NCI-H187 treated with DMSO at 0.1 percent for 48 hours (cell line): ENCODE measurements at regions not wholly inside any gene's neighbourhood (a gene's known extent, or its start where the extent isn't known, plus 50 kb on each side); places are given as distances from the start of the nearest gene placed in this dataset.
"Not testable (repeated sequence)": the region's sequence is repeated elsewhere in the genome, so short reads cannot be mapped to it uniquely, and the experiment has no call there.

Experiments
- DNase-seq: peaks from one replicate; lab custom pipeline; 2025; lab: John Stamatoyannopoulos, UW

GRCh38 chr11:87548797-87549196 is 511.1 kb downstream of the TMEM135 start:
- DNase-seq = no peak

GRCh38 chr11:87545858-87546257 is 508.1 kb downstream of the TMEM135 start:
- no peak for DNase-seq

GRCh38 chr11:87539596-87539995 is 501.9 kb downstream of the TMEM135 start:
- DNase-seq = no peak

DNA sequence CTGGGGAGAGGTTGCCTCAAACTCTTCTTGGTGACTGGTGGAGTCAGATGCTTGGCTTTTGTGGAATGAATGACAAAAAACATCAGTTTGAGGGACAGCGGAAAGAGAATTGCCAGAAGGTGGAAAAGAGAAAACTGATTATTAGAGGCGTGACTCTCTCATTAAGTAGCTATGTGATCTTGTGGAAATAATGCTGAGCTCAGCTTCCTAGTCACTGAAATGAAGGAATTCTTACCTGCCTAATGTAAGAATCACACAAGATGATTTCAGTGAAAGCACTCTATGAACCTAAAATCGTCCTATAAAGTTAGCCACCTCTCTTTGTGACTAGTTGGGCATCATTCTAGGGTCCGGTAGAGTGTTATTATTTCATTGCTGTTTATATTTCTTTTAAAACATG is 498.8 kb downstream of the TMEM135 start:
- no peak for DNase-seq

- no peak for DNase-seq
Measured at GRCh38 chr11:87536016-87536415, 498.3 kb downstream of the TMEM135 start.

DNA sequence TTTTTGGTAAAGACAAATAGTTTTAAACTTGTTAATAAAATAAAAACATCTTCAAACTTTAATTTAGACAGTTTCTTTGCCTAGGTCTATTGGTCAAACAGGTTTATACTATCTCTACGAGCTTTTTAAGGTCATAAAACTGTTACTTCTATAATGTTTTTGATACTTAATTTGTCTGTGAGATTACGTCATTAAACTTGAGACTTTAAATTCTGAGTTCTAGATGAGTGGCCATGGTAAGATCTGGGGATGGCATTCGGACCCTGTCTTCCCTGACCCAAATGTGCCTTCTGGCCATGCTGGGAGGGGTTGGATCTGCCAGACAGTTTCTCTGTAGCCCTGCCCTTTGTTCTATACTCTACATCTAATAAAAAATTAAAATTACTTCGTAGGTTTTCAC is 497.8 kb downstream of the TMEM135 start:
- no peak for DNase-seq

- DNase-seq = not testable (repeated sequence)
Measured at GRCh38 chr11:87531835-87532234, 494.1 kb downstream of the TMEM135 start.

GRCh38 chr11:87529486-87529885 is 491.8 kb downstream of the TMEM135 start:
- no peak for DNase-seq

DNA sequence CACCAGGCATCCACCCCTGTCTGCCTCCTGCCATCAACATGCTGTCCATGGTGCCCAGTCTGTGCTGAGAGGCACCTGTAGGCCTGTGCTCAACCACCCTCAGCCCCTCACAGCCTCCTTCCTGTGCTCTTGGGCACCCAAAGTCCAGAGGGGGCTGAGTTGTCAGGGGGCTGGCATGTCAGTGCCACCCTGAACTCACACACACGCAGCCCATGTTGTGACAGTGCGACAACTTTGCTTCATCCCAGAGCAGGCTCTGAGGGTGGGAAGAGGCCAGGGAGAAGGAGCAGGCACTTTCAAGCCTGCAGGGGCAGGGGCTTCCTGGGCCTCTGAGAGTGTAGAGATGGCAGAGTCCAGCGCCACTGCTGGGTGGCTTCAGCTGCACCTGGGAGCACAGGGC is 491.0 kb downstream of the TMEM135 start:
- no peak for DNase-seq

GRCh38 chr11:87523276-87523675 is 485.5 kb downstream of the TMEM135 start:
- no peak for DNase-seq

DNA sequence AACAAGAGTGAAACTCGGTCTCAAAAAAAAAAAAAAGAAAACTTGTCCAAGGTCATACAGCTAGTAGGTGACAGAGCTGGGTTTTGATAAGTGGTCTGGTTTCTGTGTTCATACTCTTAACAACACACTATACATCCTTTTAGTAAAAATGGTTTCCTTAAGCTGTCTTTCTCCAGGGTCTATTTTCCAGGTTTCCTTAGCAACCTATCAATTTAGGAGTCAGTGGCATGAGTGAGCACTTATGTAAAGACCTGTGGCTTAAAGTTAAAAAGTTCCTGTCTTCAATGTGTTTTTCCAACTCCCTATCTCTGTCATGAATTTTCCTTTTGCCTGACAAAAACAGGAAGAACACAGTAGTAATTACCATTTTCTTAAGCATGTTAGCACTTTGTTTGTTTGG is 480.5 kb downstream of the TMEM135 start:
- DNase-seq = no peak

GRCh38 chr11:87517351-87517750 is 479.6 kb downstream of the TMEM135 start:
- DNase-seq = no peak

- not testable (repeated sequence) for DNase-seq
Measured at GRCh38 chr11:87507722-87508121, 470.0 kb downstream of the TMEM135 start.

- not testable (repeated sequence) for DNase-seq
Measured at GRCh38 chr11:87506946-87507345, 469.2 kb downstream of the TMEM135 start.

GRCh38 chr11:87501388-87501787 is 463.7 kb downstream of the TMEM135 start:
- no peak for DNase-seq

DNA sequence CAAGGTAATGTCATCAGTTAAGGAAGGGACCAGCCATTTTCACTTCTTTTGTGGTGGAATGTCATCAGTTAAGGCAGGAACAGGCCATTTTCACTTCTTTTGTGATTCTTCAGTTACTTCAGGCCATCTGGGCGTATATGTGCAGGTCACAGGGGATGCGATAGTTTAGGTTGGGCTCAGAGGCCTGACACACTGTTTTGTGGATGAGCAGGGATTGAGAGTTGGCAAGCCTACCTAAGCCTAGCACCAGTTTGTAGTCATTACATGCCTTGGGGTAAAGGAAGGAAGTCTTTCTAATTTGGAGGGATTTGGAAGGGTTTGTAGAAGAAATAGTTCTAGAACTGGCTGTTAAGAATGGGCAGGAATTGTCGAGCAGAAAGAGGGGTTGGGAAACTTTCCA is 457.2 kb downstream of the TMEM135 start:
- not testable (repeated sequence) for DNase-seq

DNA sequence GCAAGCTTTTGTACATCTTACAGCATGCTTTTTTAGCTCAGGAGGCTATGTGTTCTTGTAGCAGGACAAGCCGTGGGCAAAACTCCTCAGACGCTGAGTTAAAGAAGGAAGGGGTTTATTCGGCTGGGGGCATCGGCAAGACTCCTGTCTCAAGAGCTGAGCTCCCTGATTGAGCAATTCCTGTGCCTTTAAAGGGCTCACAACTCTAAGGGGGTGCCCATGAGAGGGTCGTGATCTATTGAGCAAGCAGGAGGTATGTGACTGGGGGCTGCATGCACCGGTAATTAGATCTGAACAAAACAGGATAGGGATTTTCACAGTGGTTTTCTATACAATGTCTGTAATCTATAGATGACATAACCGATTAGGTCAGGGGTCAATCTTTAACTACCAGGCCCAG is 456.3 kb downstream of the TMEM135 start:
- not testable (repeated sequence) for DNase-seq

DNA sequence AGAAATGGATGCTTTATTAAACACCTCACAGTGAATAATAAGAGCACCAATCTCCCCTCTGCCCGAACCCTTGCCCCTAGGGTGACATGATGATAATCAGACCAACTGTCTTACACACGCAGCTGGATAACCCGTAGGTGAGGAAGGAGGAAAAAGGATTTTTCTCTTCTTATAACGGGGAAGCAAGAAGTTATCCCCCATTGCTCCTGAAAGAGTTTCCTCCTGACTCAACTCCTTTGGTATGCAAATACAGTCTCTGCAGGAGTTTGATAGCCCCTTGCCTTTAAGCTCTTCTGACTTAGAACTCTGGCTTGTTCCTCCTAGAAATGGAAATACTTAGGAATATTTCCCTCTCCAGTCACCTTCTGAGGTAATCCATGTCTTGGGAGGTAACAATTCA is 455.8 kb downstream of the TMEM135 start:
- DNase-seq = no peak

GRCh38 chr11:87491381-87491780 is 453.6 kb downstream of the TMEM135 start:
- DNase-seq = no peak

DNA sequence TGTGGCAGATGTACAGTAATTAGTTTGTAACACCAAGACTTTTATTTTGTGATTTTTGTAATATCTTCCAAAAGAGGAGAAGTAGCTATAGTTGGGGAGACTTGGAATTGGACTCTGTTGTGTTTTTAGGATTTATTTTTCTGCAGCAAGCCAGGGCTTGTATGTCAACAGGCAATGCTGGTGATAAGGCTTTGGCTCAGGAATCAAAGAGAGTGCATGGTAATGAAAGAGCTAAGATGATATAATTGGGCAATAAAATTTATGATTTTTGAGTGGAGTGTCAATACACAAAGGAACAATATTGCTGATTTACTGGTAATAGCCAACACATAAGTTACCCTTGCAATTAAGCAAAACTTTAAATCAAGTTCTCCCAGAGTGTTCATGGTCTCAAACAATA is 452.9 kb downstream of the TMEM135 start:
- DNase-seq = no peak

DNA sequence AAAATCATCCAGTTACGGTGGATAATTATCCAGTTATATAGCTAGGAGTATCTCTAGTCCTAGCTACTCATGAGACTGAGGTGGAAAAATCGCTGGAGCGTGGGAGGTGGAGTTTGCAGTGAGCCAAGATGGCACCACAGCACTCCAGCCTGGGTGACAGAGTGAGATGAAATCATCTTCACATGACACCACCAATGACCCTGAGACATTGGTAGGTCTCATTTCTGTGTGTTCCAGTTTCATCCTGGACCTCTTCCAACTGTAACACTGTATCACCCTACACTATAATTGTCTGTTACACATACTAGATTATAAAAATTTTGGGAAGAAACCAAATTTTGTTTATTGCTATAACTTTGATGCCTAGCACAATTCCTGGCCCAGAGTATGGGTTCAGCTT is 446.8 kb downstream of the TMEM135 start:
- no peak for DNase-seq

DNA sequence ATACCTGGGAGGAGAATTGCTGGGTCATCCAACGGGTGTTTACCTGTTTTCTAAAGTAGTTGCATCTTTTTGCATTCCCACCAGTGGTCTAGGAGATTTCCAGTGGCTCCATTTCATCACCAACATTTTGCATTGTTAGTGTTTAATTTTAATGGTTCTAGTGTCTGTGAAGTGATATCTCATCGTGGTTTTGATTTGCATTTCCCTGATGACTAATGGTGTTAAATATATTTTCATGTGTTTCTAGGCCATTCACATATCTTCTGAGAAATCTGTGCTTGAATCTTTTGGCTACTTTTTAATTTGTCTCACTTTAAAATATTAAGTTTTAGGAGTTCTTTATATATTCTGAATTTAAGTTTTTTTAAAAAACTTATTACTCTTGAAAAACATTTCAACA is 439.6 kb downstream of the TMEM135 start:
- no peak for DNase-seq

GRCh38 chr11:87473174-87473573 is 435.4 kb downstream of the TMEM135 start:
- no peak for DNase-seq

DNA sequence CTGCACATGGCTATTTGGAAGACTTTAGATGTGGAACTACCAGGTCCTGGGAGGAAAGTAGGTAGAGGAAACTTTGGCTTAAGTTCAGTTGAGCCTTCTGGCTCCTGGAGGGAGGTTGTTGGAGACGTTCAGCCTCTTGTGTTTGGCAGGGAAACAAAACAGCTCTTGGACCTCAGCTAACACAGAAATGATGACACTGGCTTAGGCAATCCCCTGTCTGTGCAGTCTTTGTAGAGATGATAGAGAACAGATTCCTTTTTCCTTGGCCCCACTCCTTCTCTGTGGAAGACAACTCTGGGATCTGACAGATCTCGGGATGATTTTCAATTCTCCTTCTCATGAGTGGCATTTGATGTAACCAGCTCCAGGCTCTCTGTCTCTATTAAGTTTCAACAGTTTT is 428.5 kb downstream of the TMEM135 start:
- DNase-seq = no peak

GRCh38 chr11:87465716-87466115 is 428.0 kb downstream of the TMEM135 start:
- no peak for DNase-seq
